ENCODE measurements at regions not wholly inside any gene's neighbourhood (a gene's known extent, or its start where the extent isn't known, plus 50 kb on each side); places are given as distances from the start of the nearest gene placed in this dataset.

DNA sequence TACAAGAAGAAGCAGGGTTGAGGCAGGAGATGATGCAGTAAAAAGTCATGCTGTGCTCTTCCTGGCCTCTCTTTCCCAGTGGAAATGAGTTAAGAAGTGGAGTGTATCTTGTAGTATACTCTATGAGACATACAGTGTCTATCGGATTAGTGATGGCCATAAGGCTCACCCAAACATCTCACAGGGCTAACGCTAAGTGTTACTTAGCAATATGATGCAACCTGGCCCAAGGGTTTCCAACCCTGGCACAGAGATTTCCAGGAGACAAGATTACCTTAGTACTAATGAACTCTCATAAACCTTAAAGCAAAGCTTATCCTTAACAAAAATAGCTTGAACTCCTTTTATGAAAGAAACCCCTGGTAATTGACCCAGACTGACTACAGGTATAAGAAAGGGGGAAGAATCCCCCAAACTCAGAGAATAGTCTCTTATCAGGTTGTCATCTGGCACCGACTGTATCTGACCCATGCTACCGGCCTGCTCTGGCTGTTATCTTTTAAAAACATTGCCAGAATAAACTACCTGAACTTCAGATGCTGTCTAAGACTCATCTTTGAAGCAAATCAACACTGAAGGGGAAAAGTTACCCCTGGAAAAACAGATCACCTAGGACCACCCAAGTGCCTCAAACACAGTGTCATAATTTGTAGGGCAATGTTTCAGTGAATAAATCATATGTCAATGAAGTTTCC, 1002.0 kb downstream of the REEP3 start:
- H3K27ac Mint-ChIP-seq, result no peak overlapping the region
- DNase-seq (ENCODE audit: low spot score in 2 of 2, unreplicated experiment in 2 of 2), result no peak
- H3K36me3 Mint-ChIP-seq, result no peaks in the 10 kb centered on the region
- TF ChIP-seq, protein P1, sequence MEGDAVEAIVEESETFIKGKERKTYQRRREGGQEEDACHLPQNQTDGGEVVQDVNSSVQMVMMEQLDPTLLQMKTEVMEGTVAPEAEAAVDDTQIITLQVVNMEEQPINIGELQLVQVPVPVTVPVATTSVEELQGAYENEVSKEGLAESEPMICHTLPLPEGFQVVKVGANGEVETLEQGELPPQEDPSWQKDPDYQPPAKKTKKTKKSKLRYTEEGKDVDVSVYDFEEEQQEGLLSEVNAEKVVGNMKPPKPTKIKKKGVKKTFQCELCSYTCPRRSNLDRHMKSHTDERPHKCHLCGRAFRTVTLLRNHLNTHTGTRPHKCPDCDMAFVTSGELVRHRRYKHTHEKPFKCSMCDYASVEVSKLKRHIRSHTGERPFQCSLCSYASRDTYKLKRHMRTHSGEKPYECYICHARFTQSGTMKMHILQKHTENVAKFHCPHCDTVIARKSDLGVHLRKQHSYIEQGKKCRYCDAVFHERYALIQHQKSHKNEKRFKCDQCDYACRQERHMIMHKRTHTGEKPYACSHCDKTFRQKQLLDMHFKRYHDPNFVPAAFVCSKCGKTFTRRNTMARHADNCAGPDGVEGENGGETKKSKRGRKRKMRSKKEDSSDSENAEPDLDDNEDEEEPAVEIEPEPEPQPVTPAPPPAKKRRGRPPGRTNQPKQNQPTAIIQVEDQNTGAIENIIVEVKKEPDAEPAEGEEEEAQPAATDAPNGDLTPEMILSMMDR (IDR thresholded peaks at IDR 0.05; ENCODE audit: unreplicated experiment), result no peak
- no peaks in the 10 kb centered on the region for H3K9me3 Mint-ChIP-seq
- H3K4me1 Mint-ChIP-seq, result no peaks in the 10 kb centered on the region
- peaks cover 2% of the 10 kb centered on the region for H3K27me3 Mint-ChIP-seq (ENCODE audit: low read depth)
- no peak overlapping the region for H3K4me3 Mint-ChIP-seq

DNA sequence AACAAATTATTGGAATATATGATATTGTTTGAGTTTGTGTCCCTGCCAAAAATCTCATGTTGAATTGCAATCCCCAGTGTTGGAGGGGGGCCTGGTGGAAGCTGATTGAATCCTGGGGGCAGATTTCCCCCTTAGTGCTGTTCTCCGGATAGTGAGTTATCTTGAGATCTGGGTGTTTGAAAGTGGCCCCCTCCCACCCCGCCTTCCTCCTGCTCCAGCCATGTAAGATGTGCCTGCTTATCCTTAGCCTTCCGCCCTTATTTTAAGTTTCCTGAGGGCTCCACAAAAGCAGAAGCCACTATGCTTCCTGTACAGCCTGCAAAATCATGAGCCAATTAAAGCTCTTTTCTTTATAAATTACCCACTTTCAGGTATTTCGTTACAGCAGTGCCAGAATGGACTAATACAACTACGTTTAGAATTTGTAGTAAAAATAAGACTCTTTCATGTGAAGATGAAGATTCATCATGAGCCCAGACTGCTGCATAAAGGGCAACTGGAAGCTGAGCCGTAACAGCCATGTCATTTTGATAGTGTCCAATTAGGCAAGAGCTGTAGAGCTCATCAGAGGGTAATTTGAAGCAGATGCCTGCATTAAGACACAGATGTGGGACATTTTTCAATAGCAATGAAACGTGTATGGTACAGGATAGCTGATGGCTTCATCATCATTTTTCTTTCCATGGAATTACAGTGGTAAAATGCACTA, 1007.2 kb downstream of the REEP3 start:
- Mint-ChIP-seq H3K36me3 (no peaks in the 10 kb centered on the region), H3K27me3 (ENCODE audit: low read depth) (peaks cover 15% of the 10 kb centered on the region), H3K9me3 (no peaks in the 10 kb centered on the region), H3K27ac (no peak overlapping the region), H3K4me3 (no peak overlapping the region), H3K4me1 (no peaks in the 10 kb centered on the region)
- no peak for DNase-seq (ENCODE audit: low spot score in 2 of 2, unreplicated experiment in 2 of 2)
- TF ChIP-seq, protein P1 (IDR thresholded peaks at IDR 0.05; ENCODE audit: unreplicated experiment), result no peak

DNA sequence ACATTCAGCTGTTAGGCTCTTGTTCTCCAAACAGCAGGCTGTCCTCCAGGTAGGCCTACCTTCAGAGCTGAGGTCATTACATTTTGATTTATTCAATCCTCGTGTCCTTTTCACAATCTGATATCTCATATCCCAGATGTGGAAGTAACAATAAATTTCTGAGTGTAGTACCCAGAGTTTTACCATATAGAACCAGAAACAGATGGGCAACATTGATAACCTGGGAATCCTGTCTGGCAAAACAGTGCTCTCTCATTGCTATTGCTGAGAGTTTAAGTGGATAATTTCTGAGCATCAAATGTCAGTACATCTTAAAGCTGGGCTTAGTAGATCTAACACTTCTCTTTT, 1007.8 kb downstream of the REEP3 start:
- H3K27ac Mint-ChIP-seq, result no peak overlapping the region
- H3K36me3 Mint-ChIP-seq, result no peaks in the 10 kb centered on the region
- TF ChIP-seq, protein P1 (IDR thresholded peaks at IDR 0.05; ENCODE audit: unreplicated experiment), result no peak
- H3K4me3 Mint-ChIP-seq, result no peak overlapping the region
- H3K4me1 Mint-ChIP-seq, result no peaks in the 10 kb centered on the region
- DNase-seq (ENCODE audit: low spot score in 2 of 2, unreplicated experiment in 2 of 2), result no peak
- peaks cover 15% of the 10 kb centered on the region for H3K27me3 Mint-ChIP-seq (ENCODE audit: low read depth)
- H3K9me3 Mint-ChIP-seq, result no peaks in the 10 kb centered on the region

GRCh38 chr10:64534616-64535015, 1013.4 kb downstream of the REEP3 start:
- H3K27me3 Mint-ChIP-seq (ENCODE audit: low read depth), result peaks cover 10% of the 10 kb centered on the region
- TF ChIP-seq, protein P1 (IDR thresholded peaks at IDR 0.05; ENCODE audit: unreplicated experiment), result no peak

DNA sequence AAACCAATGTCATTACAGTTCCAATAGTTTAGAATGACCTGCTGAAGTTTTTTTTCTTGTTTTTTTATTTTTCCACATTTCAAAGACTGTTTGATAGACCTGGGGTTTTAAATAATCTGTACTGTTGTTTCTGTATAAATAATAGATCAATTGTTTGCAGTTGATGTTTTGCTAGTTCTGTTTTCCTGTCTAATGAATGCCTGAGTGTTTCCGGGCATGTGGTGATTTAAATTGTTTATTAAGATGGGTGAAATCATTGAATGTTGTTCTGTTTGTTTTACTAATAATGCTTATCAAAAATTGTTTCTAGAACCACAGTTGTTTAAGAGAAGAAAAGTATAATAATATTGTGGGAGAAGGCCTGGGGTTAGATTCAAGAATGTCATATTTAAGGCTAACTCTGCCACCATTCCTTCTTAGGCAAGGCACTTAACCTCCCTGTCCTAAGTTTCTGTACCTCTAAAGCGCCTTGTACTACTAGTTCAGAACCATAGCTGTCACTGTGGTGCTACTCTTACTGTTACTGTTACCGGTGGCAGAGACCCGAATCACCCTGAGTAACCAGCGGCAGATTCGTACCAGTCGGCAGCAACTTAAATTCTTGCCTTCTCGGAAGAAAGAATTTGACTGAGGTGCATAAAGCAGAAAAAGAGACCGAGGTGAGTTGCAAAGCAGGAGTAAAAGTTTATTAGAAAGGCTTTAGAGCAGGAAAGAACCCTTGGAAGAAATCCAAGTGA, 1014.1 kb downstream of the REEP3 start:
- Mint-ChIP-seq H3K27ac (no peak overlapping the region), H3K4me1 (no peaks in the 10 kb centered on the region), H3K36me3 (no peaks in the 10 kb centered on the region), H3K27me3 (ENCODE audit: low read depth) (peaks cover 10% of the 10 kb centered on the region), H3K9me3 (no peaks in the 10 kb centered on the region), H3K4me3 (no peak overlapping the region)
- TF ChIP-seq, protein P1 (IDR thresholded peaks at IDR 0.05; ENCODE audit: unreplicated experiment), result no peak
- DNase-seq (ENCODE audit: low spot score in 2 of 2, unreplicated experiment in 2 of 2), result no peak

More at GRCh38 chr10:64534616-64535015, 1013.4 kb downstream of the REEP3 start:
- DNase-seq (ENCODE audit: low spot score in 2 of 2, unreplicated experiment in 2 of 2), result no peak
- H3K9me3 Mint-ChIP-seq, result no peaks in the 10 kb centered on the region
- H3K27ac Mint-ChIP-seq, result no peak overlapping the region
- H3K4me3 Mint-ChIP-seq, result no peak overlapping the region
- no peaks in the 10 kb centered on the region for H3K36me3 Mint-ChIP-seq
- no peaks in the 10 kb centered on the region for H3K4me1 Mint-ChIP-seq

Data from mesothelial cell of epicardium (in vitro differentiated cells).